HEK293 (cell line): ENCODE measurements at regions not wholly inside any gene's neighbourhood (a gene's known extent, or its start where the extent isn't known, plus 50 kb on each side); places are given as distances from the start of the nearest gene placed in this dataset.

Experiments used
- CTCF ChIP-seq: fragments of 450-650 bp; formaldehyde crosslinking; IDR thresholded peaks from 2 replicates; pipeline ENCODE4 v1.5.1; 2016; ENCODE audit warnings: missing biosample characterization, missing genetic modification characterization
- HOXC10 ChIP-seq: sonication (generic); formaldehyde crosslinking; IDR thresholded peaks from 2 replicates; pipeline ENCODE4 v1.8.1; 2023; ENCODE audit warnings: mild to moderate bottlenecking, missing genetic modification reagents
- KLF1 ChIP-seq: fragments of 450-650 bp; formaldehyde crosslinking; IDR thresholded peaks from 2 replicates; pipeline ENCODE4 v1.5.1; 2016; ENCODE audit warnings: missing biosample characterization, missing genetic modification characterization
- PRDM10 ChIP-seq: fragments of 450-650 bp; formaldehyde crosslinking; IDR thresholded peaks from 2 replicates; pipeline ENCODE4 v1.5.1; 2016; ENCODE audit warnings: missing biosample characterization, missing genetic modification characterization
- REST ChIP-seq: fragments of 450-650 bp; formaldehyde crosslinking; IDR thresholded peaks from 2 replicates; pipeline ENCODE4 v1.5.1; 2016; ENCODE audit warnings: missing biosample characterization, missing genetic modification characterization
- YY1 ChIP-seq: fragments of 450-650 bp; formaldehyde crosslinking; IDR thresholded peaks from 2 replicates; pipeline ENCODE4 v1.5.1; 2018; ENCODE audit warnings: missing biosample characterization, missing genetic modification characterization
- ZBTB17 ChIP-seq: fragments of 450-650 bp; formaldehyde crosslinking; IDR thresholded peaks from 2 replicates; pipeline ENCODE4 v1.5.1; 2016; ENCODE audit warnings: missing biosample characterization, missing genetic modification characterization
- ZBTB7A ChIP-seq: fragments of 450-650 bp; formaldehyde crosslinking; IDR thresholded peaks from 2 replicates; pipeline ENCODE4 v1.5.1; 2016; ENCODE audit warnings: low read depth, missing biosample characterization, missing genetic modification characterization
- ZFP69B ChIP-seq: fragments of 450-650 bp; formaldehyde crosslinking; IDR thresholded peaks from 2 replicates; pipeline ENCODE4 v1.5.1; 2016; ENCODE audit warnings: missing biosample characterization, missing genetic modification characterization
- ZNF623 ChIP-seq: fragments of 450-650 bp; formaldehyde crosslinking; IDR thresholded peaks from 2 replicates; pipeline ENCODE4 v1.5.1; 2016; ENCODE audit warnings: missing biosample characterization, missing genetic modification characterization
- ZNF677 ChIP-seq: fragments of 450-650 bp; IDR thresholded peaks from 2 replicates; pipeline ENCODE4 v1.5.0; 2018; ENCODE audit warnings: missing biosample characterization, mild to moderate bottlenecking, missing genetic modification characterization, moderate library complexity
- TF ChIP-seq, protein P1 (sequence below): fragments of 450-650 bp; formaldehyde crosslinking; IDR thresholded peaks from 2 replicates; pipeline ENCODE4 v1.5.1; 2016; ENCODE audit warnings: missing biosample characterization, missing genetic modification characterization, low read depth

- TF ChIP-seq YY1 (tag by site-specific recombination) (no peak), CTCF (tag by site-specific recombination) (no peak), ZNF623 (tag by site-specific recombination) (no peak), KLF1 (tag by site-specific recombination) (no peak), ZBTB7A (no peak), REST (tag by site-specific recombination) (no peak), ZFP69B (tag by site-specific recombination) (no peak), ZNF677 (tag by site-specific recombination) (no peak), HOXC10 (CRISPR knock-in tag) (no peak), ZBTB17 (no peak), PRDM10 (tag by site-specific recombination) (no peak)
- TF ChIP-seq, protein P1, sequence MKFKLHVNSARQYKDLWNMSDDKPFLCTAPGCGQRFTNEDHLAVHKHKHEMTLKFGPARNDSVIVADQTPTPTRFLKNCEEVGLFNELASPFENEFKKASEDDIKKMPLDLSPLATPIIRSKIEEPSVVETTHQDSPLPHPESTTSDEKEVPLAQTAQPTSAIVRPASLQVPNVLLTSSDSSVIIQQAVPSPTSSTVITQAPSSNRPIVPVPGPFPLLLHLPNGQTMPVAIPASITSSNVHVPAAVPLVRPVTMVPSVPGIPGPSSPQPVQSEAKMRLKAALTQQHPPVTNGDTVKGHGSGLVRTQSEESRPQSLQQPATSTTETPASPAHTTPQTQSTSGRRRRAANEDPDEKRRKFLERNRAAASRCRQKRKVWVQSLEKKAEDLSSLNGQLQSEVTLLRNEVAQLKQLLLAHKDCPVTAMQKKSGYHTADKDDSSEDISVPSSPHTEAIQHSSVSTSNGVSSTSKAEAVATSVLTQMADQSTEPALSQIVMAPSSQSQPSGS, result no peak
Measured at GRCh38 chr1:194786027-194786426, 1599.6 kb upstream of the B3GALT2 start.
